ENCODE measurements at regions not wholly inside any gene's neighbourhood (a gene's known extent, or its start where the extent isn't known, plus 50 kb on each side); places are given as distances from the start of the nearest gene placed in this dataset.

DNA sequence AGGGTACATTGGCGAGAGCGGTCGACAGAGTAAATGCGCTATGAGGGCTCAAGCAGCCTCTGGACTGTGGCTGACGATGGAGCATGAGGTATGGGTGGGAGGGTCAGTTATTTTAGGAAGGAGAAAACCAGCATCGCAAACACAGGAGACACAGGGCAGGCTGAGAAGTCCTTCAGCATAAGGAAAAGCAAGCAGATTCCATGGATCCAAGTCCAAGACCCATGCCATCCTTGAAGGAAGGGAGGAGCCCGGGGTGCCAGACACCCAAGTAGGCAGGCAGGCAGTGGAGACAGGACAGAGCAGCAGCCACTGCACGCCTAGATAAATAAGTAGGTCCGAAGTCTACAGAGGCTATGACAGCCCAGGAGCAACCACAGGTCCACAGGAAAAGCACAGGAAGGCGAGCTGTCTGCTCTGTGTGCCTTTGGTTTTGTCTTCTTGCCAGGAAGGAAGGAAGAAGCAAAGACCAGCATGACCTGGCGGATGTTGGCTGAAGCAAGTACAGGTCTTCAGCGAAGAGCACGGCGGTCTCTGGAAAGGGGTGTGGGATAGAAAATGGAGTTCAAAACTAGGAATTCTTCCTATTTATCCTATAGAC, 76.4 kb upstream of the SLC45A1 start (continued):
- TF ChIP-seq ZNF768 (CRISPR knock-in tag; IDR thresholded peaks at IDR 0.05): peak; percentile 72
- TF ChIP-seq IKZF5 (CRISPR knock-in tag; IDR thresholded peaks at IDR 0.05): peak; percentile 57; the same call in 1 of the 2 replicates
- no peak for TF ChIP-seq ZNF180 (CRISPR knock-in tag; IDR thresholded peaks at IDR 0.05; ENCODE audit: borderline replicate concordance, low read depth)
- peak; percentile 71 for TF ChIP-seq NCOA2 (CRISPR knock-in tag; IDR thresholded peaks at IDR 0.05)
- TF ChIP-seq ZNF597 (CRISPR knock-in tag; IDR thresholded peaks at IDR 0.05): no peak
- TF ChIP-seq KLF12 (CRISPR knock-in tag; IDR thresholded peaks at IDR 0.05; ENCODE audit: borderline replicate concordance): no peak
- TF ChIP-seq ZNF570 (CRISPR knock-in tag; IDR thresholded peaks at IDR 0.05; ENCODE audit: borderline replicate concordance): no peak
- peak; percentile 63 for TF ChIP-seq SOX5 (CRISPR knock-in tag; IDR thresholded peaks at IDR 0.05; ENCODE audit: borderline replicate concordance)
- TF ChIP-seq HNRNPLL (IDR thresholded peaks at IDR 0.05; ENCODE audit: low read depth, low read length, poor library complexity, severe bottlenecking): no peak
- TF ChIP-seq SNAPC5 (CRISPR knock-in tag; IDR thresholded peaks at IDR 0.05; ENCODE audit: borderline replicate concordance): no peak
- TF ChIP-seq ZNF234 (CRISPR knock-in tag; conservative IDR thresholded peaks at IDR 0.05): no peak
- no peak for TF ChIP-seq ZNF33B (CRISPR knock-in tag; IDR thresholded peaks at IDR 0.05)
- no peak for TF ChIP-seq RAD21 (CRISPR knock-in tag; IDR thresholded peaks at IDR 0.05)
- TF ChIP-seq FOXC1 (CRISPR knock-in tag; IDR thresholded peaks at IDR 0.05; ENCODE audit: borderline replicate concordance): 0 out of 2 replicates have a peak, but pooled peaks have one; percentile 28
- no peak for TF ChIP-seq PREB (CRISPR knock-in tag; IDR thresholded peaks at IDR 0.05)
- TF ChIP-seq, protein P1, sequence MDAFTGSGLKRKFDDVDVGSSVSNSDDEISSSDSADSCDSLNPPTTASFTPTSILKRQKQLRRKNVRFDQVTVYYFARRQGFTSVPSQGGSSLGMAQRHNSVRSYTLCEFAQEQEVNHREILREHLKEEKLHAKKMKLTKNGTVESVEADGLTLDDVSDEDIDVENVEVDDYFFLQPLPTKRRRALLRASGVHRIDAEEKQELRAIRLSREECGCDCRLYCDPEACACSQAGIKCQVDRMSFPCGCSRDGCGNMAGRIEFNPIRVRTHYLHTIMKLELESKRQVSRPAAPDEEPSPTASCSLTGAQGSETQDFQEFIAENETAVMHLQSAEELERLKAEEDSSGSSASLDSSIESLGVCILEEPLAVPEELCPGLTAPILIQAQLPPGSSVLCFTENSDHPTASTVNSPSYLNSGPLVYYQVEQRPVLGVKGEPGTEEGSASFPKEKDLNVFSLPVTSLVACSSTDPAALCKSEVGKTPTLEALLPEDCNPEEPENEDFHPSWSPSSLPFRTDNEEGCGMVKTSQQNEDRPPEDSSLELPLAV (CRISPR knock-in tag; conservative IDR thresholded peaks at IDR 0.05; ENCODE audit: low read depth): no peak
- no peak for TF ChIP-seq ZNF674 (CRISPR knock-in tag; IDR thresholded peaks at IDR 0.05; ENCODE audit: low read depth)
- TF ChIP-seq MAFG (CRISPR knock-in tag; IDR thresholded peaks at IDR 0.05): no peak
- TF ChIP-seq KDM4B (CRISPR knock-in tag; IDR thresholded peaks at IDR 0.05): no peak
- TF ChIP-seq CBX1 (IDR thresholded peaks at IDR 0.05; ENCODE audit: low read depth): no peak
- no peak for TF ChIP-seq RFX1 (IDR thresholded peaks at IDR 0.05)
- TF ChIP-seq CBX2 (IDR thresholded peaks at IDR 0.05; ENCODE audit: low read depth, low read length): no peak
- no peak for TF ChIP-seq CBX2 (CRISPR knock-in tag; IDR thresholded peaks at IDR 0.05; ENCODE audit: low read depth)
- no peak for TF ChIP-seq SRY (CRISPR knock-in tag; IDR thresholded peaks at IDR 0.05)
- TF ChIP-seq LRRFIP1 (CRISPR knock-in tag; conservative IDR thresholded peaks at IDR 0.05): no peak
